ENCODE measurements at regions not wholly inside any gene's neighbourhood (a gene's known extent, or its start where the extent isn't known, plus 50 kb on each side); places are given as distances from the start of the nearest gene placed in this dataset.

DNA sequence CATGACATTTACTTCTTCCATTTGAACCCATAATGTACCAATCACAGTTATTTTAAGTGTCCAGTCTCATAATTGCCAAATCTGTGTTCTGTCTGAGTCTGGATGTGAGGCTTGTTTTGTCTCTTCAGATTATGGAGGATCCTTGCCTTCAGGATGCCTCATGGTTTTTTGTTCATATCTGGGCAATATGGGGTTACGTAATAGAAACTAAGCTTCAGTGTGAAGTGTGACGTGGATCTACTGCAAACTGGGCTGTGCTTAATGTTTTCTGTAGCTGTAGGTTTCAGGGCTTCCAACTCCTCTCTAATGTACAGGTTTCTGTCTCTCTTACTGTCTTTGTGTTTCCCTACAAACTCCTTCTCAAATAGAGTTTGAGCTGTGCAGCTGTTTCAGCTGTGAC lies 223.7 kb upstream of the ADARB2 start:
- H3K36me3 Mint-ChIP-seq (ENCODE audit: insufficient read depth): no peaks in the 10 kb centered on the region
- DNase-seq: no peak
- no peaks in the 10 kb centered on the region for H3K27me3 Mint-ChIP-seq
- peaks cover 0 to 1% of the 10 kb centered on the region in 2 donors for H3K9me3 Mint-ChIP-seq
- no peaks in the 10 kb centered on the region for H3K4me1 Mint-ChIP-seq (ENCODE audit: low read depth in 2 of 2)
- no peak overlapping the region for H3K4me3 Mint-ChIP-seq
- no peak for ATAC-seq (replicated peaks)
- no peak overlapping the region for H3K27ac Mint-ChIP-seq

DNA sequence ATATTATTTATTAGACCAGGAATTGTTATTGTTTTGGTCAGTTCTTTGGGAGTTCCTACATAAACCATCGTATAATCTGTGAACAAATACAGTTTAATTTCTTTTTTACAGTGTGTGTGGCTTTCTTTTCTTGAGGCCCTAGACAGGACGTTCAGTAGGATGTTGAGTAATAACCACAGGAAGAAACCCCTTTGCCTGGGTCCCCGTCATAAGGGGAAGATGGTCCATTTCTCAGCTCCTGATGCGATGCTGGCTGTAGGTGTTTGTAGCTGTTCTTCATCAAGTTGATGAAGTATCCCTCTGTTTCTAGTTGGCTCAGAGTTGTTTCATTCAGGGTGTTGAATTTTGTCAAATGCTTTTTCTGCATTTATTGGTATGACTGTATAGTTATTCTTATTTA lies 219.7 kb upstream of the ADARB2 start:
- DNase-seq: no peak
- Mint-ChIP-seq H3K27me3 (no peaks in the 10 kb centered on the region), H3K27ac (no peak overlapping the region), H3K9me3 (no peaks in the 10 kb centered on the region), H3K4me3 (no peak overlapping the region), H3K36me3 (ENCODE audit: insufficient read depth) (no peaks in the 10 kb centered on the region), H3K4me1 (ENCODE audit: low read depth in 2 of 2) (no peaks in the 10 kb centered on the region)
- ATAC-seq (replicated peaks): no peak

DNA sequence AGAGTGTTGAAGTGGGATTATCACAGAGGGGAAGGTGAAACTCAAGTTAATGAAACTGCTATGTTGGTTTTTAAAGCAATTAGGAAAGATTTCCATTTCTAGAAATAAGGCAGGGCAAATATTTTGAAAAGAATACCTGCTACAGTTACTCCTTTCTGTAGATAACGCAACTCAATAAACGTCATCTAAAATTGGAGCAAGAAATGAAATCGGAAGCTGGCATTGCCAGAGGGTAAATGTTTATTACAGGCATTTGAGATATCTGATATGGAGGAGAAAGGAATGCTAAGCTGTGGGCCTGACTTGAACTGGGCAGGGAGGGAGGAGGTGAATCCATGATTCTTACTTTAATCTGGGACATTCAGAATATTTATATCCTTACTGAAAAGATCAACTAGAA lies 217.0 kb upstream of the ADARB2 start:
- ATAC-seq (replicated peaks) (no peak), DNase-seq (no peak)
- Mint-ChIP-seq H3K9me3 (no peaks in the 10 kb centered on the region), H3K27me3 (peaks cover 7 to 16% of the 10 kb centered on the region in 2 donors), H3K4me3 (no peak overlapping the region), H3K27ac (no peak overlapping the region), H3K36me3 (ENCODE audit: insufficient read depth) (no peaks in the 10 kb centered on the region), H3K4me1 (ENCODE audit: low read depth in 2 of 2) (no peaks in the 10 kb centered on the region)

DNA sequence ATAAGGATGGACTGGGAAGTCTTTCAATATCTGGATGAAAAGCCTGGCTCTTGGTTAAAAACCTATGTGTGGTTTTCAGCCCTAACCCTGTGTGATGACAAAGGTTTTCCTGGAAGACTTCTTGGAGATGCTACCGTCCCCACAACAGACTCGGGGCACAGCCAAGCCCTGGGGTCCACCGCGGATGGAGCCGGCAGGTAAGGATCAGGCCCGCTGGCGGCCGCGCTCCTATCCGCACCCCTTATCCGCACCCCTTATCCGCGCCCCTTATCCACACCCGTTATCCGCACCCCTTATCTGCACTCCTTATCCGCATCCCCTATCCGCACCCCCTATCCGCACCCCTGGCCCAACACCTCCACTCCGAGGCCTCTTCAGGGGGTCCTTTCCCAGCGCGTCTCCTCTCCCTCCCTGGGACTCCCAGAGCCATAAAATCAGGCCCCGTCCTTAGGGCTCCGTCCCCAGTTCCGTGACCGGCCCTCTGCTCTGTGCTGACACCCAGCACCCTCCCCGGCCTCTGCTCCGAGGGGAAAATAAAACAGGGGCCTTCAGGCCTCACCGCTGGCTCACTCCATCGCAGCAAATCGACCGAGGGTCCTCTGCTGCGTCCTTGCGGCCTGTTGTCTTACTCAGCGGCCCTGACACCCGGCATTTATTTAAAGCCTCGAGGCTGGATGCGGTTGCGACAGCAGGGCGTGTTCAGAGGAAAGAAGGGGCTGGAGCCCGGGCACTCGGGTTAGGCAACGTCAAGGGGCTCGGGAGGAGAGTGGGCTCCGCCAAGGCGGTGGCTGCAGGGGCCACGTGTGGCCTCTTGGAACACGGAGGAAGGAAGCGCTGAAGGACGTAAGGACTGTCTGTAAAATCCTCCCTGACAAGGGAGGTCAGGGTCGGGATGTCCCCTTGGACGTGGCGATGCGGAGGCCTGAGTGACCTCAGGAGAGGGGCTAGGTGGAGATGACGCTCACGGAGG lies 215.1 kb upstream of the ADARB2 start:
- Mint-ChIP-seq H3K27ac (no peak overlapping the region), H3K9me3 (no peaks in the 10 kb centered on the region), H3K4me1 (ENCODE audit: low read depth in 2 of 2) (no peaks in the 10 kb centered on the region), H3K36me3 (ENCODE audit: insufficient read depth) (no peaks in the 10 kb centered on the region), H3K4me3 (no peak overlapping the region), H3K27me3 (peaks cover 7 to 17% of the 10 kb centered on the region in 2 donors)
- ATAC-seq (replicated peaks) (no peak), DNase-seq (no peak)

DNA sequence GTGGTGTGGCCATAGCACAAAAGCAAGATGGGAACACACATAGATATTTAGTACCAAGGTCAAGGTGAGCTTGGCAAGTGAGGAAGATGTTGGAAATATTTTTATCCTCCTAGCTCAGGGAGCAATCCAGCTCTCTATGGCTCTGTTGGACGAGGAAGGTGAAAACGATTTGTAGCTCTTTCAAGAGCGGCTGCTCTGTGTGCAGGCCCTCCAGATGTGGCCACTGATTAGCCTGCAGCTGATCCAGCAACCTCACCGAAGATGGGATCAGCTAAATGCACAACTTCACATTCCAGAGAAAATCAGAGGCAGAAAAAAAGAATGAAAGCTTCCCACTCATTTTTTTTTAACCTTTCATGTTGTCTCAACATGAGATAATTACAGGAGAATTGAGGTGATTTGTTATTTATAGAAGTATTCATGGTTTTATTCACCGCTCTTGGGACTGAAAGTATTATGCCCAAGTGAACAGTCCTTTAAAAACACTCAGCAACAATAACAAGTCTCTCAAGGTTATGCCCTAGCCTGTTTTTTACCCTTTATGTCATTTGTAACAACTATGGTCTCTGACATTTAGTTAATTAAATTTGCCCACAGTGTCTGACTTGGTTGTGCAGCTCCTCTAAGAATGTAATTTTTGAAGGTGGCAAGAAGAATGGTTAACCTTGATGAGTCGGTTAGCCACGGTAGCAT lies 213.6 kb upstream of the ADARB2 start:
- ATAC-seq (replicated peaks) (no peak), DNase-seq (no peak)
- H3K36me3 Mint-ChIP-seq (ENCODE audit: insufficient read depth): no peaks in the 10 kb centered on the region
- no peaks in the 10 kb centered on the region for H3K4me1 Mint-ChIP-seq (ENCODE audit: low read depth in 2 of 2)
- H3K27me3 Mint-ChIP-seq: peaks cover 7 to 17% of the 10 kb centered on the region in 2 donors
- no peak overlapping the region for H3K27ac Mint-ChIP-seq
- no peaks in the 10 kb centered on the region for H3K9me3 Mint-ChIP-seq
- no peak overlapping the region for H3K4me3 Mint-ChIP-seq

DNA sequence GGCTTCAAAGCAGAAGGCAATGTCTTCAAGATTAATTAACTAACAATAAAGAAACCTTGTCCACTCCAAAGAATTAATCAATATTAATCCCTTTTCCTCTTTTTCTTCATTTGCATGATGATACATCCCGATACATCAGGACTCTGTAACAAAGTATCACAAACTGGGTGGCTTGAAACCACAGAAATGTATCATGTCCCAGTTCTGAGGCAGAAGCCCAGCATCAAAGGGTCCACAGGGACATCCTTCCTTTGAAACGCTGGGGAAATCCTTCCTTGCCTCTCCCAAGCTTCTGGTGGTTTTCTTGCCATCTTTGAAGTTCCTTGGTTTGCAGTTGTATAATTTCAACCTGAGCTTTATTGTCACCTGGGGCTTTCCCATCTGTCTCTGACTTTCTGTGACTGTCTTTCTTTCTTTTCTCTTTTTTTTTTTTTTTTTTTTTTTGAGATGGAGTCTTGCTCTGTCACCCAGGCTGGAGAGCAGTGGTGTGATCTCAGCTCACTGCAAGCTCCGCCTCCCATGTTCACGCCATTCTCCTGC lies 210.2 kb upstream of the ADARB2 start:
- no peak overlapping the region for H3K4me3 Mint-ChIP-seq
- no peak for DNase-seq
- peaks cover 4 to 5% of the 10 kb centered on the region in 2 donors for H3K4me1 Mint-ChIP-seq (ENCODE audit: low read depth in 2 of 2)
- H3K36me3 Mint-ChIP-seq (ENCODE audit: insufficient read depth): no peaks in the 10 kb centered on the region
- peaks cover 18 to 31% of the 10 kb centered on the region in 2 donors for H3K27me3 Mint-ChIP-seq
- no peak for ATAC-seq (replicated peaks)
- peaks cover 0 to 11% of the 10 kb centered on the region in 2 donors for H3K9me3 Mint-ChIP-seq
- peak overlapping the region in 1 of 2 donors; percentile 71 for H3K27ac Mint-ChIP-seq

DNA sequence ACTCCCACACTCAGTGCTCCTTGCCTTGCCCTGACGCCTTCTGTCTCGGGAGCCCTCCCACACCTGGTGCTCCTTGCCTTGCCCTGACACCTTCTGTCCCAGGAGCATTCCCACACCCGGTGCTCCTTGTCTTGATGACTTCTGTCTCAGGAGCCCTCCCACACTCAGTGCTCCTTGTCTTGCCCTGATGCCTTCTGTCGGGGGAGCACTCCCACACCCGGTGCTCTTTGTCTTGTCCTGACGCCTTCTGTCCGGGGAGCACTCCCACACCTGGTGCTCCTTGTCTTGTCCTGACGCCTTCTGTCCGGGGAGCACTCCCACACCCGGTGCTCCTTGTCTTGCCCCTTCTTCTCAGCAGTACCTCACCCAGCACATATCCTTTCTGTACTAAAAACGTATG lies 207.2 kb upstream of the ADARB2 start:
- no peak overlapping the region for H3K4me3 Mint-ChIP-seq
- ATAC-seq (replicated peaks) (no peak), DNase-seq (no peak)
- H3K36me3 Mint-ChIP-seq (ENCODE audit: insufficient read depth): no peaks in the 10 kb centered on the region
- H3K4me1 Mint-ChIP-seq (ENCODE audit: low read depth in 2 of 2): peaks cover 4 to 10% of the 10 kb centered on the region in 2 donors
- H3K9me3 Mint-ChIP-seq: peaks cover 0 to 11% of the 10 kb centered on the region in 2 donors
- peaks cover 11 to 16% of the 10 kb centered on the region in 2 donors for H3K27me3 Mint-ChIP-seq
- no peak overlapping the region for H3K27ac Mint-ChIP-seq

DNA sequence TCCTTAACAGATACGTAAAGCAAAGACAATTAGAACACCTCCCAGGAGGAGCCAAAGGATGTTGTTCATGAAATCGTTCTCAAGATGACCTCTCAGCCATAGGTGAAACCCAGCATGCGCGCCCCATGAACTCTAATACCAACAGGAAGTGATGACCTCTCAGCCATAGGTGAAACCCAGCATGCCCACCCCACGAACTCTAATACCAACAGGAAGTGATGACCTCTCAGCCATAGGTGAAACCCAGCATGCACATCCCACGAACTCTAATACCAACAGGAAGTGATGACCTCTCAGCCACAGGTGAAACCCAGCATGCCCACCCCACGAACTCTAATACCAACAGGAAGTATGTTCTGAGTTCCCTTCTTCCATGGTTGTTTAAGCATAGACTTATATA lies 205.2 kb upstream of the ADARB2 start:
- Mint-ChIP-seq H3K4me1 (ENCODE audit: low read depth in 2 of 2) (peaks cover 7 to 16% of the 10 kb centered on the region in 2 donors), H3K27ac (no peak overlapping the region), H3K36me3 (ENCODE audit: insufficient read depth) (no peaks in the 10 kb centered on the region)

DNA sequence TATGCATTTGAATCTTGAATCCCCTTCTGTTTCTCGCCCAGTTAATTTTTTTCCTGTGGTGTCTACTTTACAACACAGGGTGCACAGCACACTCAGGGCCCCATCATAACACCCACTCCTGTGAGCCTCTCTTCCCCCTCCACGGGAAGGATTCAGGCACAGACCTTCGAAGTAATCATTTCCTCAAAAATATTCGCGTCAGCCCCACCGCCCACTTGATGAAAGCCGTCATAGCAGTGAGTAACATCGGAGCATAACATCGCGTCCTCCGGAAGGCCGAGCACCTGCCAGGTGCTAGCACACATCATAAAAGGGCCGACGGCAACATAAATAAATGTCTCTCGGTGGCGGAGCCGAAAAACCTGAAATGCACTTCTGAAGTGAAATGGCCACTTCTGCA lies 201.7 kb upstream of the ADARB2 start:
- Mint-ChIP-seq H3K9me3 (no peaks in the 10 kb centered on the region), H3K27ac (no peak overlapping the region), H3K36me3 (ENCODE audit: insufficient read depth) (no peaks in the 10 kb centered on the region), H3K27me3 (peaks cover 0 to 6% of the 10 kb centered on the region in 2 donors), H3K4me1 (ENCODE audit: low read depth in 2 of 2) (peaks cover 3 to 16% of the 10 kb centered on the region in 2 donors), H3K4me3 (peak overlapping the region in 1 of 2 donors; percentile 38)
- DNase-seq (no peak), ATAC-seq (replicated peaks) (peak; percentile 16)

More for the DNA sequence above, 205.2 kb upstream of the ADARB2 start:
- Mint-ChIP-seq H3K27me3 (peaks cover 14 to 17% of the 10 kb centered on the region in 2 donors), H3K9me3 (peaks cover 0 to 11% of the 10 kb centered on the region in 2 donors), H3K4me3 (no peak overlapping the region)
- no peak for ATAC-seq (replicated peaks)
- DNase-seq: no peak

DNA sequence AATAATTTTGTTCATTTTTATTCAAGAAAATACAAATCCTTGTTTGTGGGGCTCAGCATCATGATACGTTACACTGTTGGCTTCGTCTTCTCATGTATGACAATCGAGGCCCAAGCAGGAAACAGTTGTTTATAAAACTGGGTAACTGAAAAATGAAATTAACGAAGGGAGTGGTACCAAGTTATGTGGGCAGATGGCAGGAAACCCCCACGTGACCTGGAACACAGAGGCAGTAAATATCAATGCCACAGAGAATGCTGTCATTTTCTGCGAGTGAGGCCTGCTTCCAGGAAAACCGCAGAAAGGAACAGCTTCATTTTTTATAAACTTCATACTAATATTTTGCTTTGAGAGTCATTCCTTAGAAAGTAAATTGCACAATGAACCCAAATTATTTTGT lies 201.0 kb upstream of the ADARB2 start:
- no peak overlapping the region for H3K27ac Mint-ChIP-seq
- H3K27me3 Mint-ChIP-seq: peaks cover 0 to 6% of the 10 kb centered on the region in 2 donors
- peaks cover 3 to 16% of the 10 kb centered on the region in 2 donors for H3K4me1 Mint-ChIP-seq (ENCODE audit: low read depth in 2 of 2)
- no peak overlapping the region for H3K4me3 Mint-ChIP-seq
- H3K9me3 Mint-ChIP-seq: no peaks in the 10 kb centered on the region
- H3K36me3 Mint-ChIP-seq (ENCODE audit: insufficient read depth): no peaks in the 10 kb centered on the region
- ATAC-seq (replicated peaks) (peak; percentile 24), DNase-seq (no peak)

DNA sequence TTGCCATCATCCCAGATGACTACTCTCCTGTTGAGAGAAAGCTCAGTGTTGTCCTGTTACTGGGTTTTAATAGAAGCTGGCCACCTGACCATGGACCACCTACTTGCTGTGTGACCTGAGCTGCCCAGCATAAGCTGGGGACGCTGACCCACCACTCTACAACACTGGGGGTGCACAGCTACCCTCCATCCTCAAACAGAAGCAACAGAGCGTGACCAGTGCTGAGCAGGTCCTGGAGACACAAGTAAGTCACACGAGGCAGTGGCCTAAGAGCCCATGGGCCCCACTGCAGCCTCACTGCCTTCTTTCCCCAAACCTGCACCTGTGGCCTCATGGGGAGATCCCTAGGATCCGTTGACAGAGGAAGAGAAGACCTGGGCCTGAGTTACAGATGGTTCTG lies 198.6 kb upstream of the ADARB2 start:
- peaks cover 9% of the 10 kb centered on the region in 2 donors for H3K4me1 Mint-ChIP-seq (ENCODE audit: low read depth in 2 of 2)
- H3K27ac Mint-ChIP-seq: no peak overlapping the region
- peaks cover 8 to 14% of the 10 kb centered on the region in 2 donors for H3K27me3 Mint-ChIP-seq
- no peak overlapping the region for H3K4me3 Mint-ChIP-seq
- ATAC-seq (replicated peaks): no peak
- DNase-seq: no peak
- no peaks in the 10 kb centered on the region for H3K36me3 Mint-ChIP-seq (ENCODE audit: insufficient read depth)
- H3K9me3 Mint-ChIP-seq: no peaks in the 10 kb centered on the region

DNA sequence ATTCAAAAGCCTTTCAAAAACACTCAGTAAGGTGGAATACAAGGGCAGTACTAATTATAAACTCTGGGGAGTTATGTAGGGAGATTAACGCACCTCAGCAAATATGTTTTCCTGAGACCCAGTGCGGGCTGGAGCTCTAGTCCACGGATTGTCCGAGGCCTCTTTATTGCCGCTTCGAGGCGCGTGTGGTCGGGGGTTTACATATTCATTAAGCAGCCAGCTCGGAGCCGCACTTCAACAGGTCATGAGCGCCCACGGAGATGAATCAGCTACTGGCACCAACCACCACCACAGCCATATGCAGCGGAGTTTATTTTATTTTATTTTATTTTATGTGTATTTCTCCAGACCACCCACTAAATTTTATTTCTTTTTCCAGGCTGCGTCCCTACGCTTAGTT lies 195.9 kb upstream of the ADARB2 start:
- DNase-seq (no peak), ATAC-seq (replicated peaks) (no peak)
- Mint-ChIP-seq H3K4me1 (ENCODE audit: low read depth in 2 of 2) (peaks cover 1 to 6% of the 10 kb centered on the region in 2 donors), H3K4me3 (no peak overlapping the region), H3K36me3 (ENCODE audit: insufficient read depth) (no peaks in the 10 kb centered on the region), H3K9me3 (no peaks in the 10 kb centered on the region), H3K27ac (no peak overlapping the region), H3K27me3 (peaks cover 8 to 22% of the 10 kb centered on the region in 2 donors)

DNA sequence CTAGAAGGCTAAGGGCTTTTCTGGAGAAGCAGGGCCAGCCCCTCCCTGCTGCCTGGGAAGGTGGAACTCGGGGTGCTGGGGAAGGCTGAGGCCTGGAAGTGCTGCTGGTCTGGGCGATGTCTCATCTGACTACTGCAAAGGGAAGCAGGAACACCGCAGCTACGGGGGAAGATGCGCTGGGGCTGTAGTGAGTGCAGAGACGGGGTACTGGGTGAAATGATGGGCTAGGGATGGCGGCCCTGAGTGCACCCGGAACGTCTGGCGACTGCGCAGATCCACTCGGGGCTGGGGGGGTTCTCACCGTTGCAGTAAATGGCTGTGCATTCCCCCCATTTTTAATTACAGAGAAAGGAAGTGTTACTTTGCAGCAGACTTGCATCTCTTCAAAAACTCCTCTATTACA lies 195.4 kb upstream of the ADARB2 start:
- Mint-ChIP-seq H3K36me3 (ENCODE audit: insufficient read depth) (no peaks in the 10 kb centered on the region), H3K27ac (peak overlapping the region in 1 of 2 donors; percentile 5), H3K27me3 (peaks cover 8 to 26% of the 10 kb centered on the region in 2 donors), H3K4me3 (peak overlapping the region in 1 of 2 donors; percentile 0), H3K9me3 (no peaks in the 10 kb centered on the region), H3K4me1 (ENCODE audit: low read depth in 2 of 2) (peaks cover 1 to 6% of the 10 kb centered on the region in 2 donors)
- no peak for ATAC-seq (replicated peaks)
- no peak for DNase-seq
